K562 (cell line): ENCODE measurements at regions not wholly inside any gene's neighbourhood (a gene's known extent, or its start where the extent isn't known, plus 50 kb on each side); places are given as distances from the start of the nearest gene placed in this dataset.

Experiments
- ATAC-seq: fragments of 200-7000 bp; cut with Tn5 transposase; 3 replicates; pipeline ENCODE4 v1.9.1; 2020; ENCODE audit warnings: moderate library complexity
- BruUV-seq: library from RNA; stranded (reverse); fragments of 400-500 nt; replicated peaks from 2 replicates; lab custom pipeline; 2021; lab: Mats Ljungman, UMichigan
- CTCF ChIA-PET: fragments of 300-600 bp; formaldehyde crosslinking; extraction: SDS; loops from one replicate; lab custom pipeline; 2021; ENCODE audit warnings: low intra/inter-chr PET ratio; lab: Yijun Ruan, JAX
- POLR2A ChIA-PET: fragments of 300-600, 350-650 bp; sonication (Branson Sonifier 250); formaldehyde crosslinking; extraction: SDS; loops from one replicate; lab custom pipeline; 2021; ENCODE audit warnings: antibody characterized with exemption, inconsistent platforms; lab: Yijun Ruan, JAX
- DNase-seq, 4 experiments: peaks; one replicate each; pipeline versions ENCODE4 v3.0.0 to v3.0.0-alpha.2; 2011 to 2018; ENCODE audit warnings: low spot score in 3 of 4, mixed read lengths in 3 of 4; ENCODE audit errors: extremely low read depth in 1 of 4
- FAIRE-seq: peaks from 2 replicates; lab custom pipeline; 2011; peaks lifted over from hg19 to GRCh38; lab: Jason Lieb, UNC
- H2AFZ ChIP-seq: 2 replicates; pipeline ENCODE4 v1.6.0; 2011; ENCODE audit warnings: low read depth, low read length, control low read depth, inconsistent platforms
- H3K27ac ChIP-seq: fragments of 200-600 bp; 3 replicates; pipeline ENCODE4 v1.8.0; 2011; ENCODE audit warnings: low read depth, mild to moderate bottlenecking, control low read depth, inconsistent platforms, low read length, moderate library complexity, mixed read lengths; ENCODE audit errors: extremely low read depth
- H3K27me3 ChIP-seq, 2 experiments: fragments of 300-600 bp in 1 of 2; 2 replicates in 1 of 2; 3 replicates in 1 of 2; pipeline versions ENCODE4 v1.6.0 to v1.8.0; 2011; ENCODE audit warnings: inconsistent platforms in 2 of 2, low read length in 2 of 2, mild to moderate bottlenecking in 1 of 2, mixed read lengths in 1 of 2, moderate library complexity in 1 of 2; ENCODE audit not compliant: control insufficient read depth in 2 of 2, insufficient read depth in 2 of 2
- H3K36me3 ChIP-seq: fragments of 300-600 bp; 3 replicates; pipeline ENCODE4 v1.8.0; 2011; ENCODE audit warnings: mild to moderate bottlenecking, low read length, inconsistent platforms; ENCODE audit not compliant: control insufficient read depth, insufficient read depth
- H3K4me1 ChIP-seq, 2 experiments: fragments of 200-600 bp in 1 of 2; replicated peaks in 1 of 2; 2 replicates in 1 of 2; 3 replicates in 1 of 2; pipeline versions ENCODE4 v1.5.1 to v1.8.0; 2011; ENCODE audit warnings: inconsistent platforms in 2 of 2, low read length in 2 of 2, mild to moderate bottlenecking in 1 of 2, mixed read lengths in 1 of 2, moderate library complexity in 1 of 2; ENCODE audit not compliant: control insufficient read depth in 2 of 2, insufficient read depth in 2 of 2
- H3K4me2 ChIP-seq: 2 replicates; pipeline ENCODE4 v1.6.1; 2011; ENCODE audit warnings: low read length, control low read depth, inconsistent platforms, mixed read lengths; ENCODE audit not compliant: insufficient read depth
- H3K4me3 ChIP-seq: fragments of 200-600 bp; sonication (generic), shearing (Covaris generic); 2 replicates; pipeline ENCODE4 v1.5.1; 2016; ENCODE audit warnings: control low read depth, inconsistent platforms
- H3K79me2 ChIP-seq: fragments of 200-600 bp; 3 replicates; pipeline ENCODE4 v1.8.0; 2011; ENCODE audit warnings: low read length, inconsistent platforms; ENCODE audit not compliant: control insufficient read depth, insufficient read depth
- H3K9ac ChIP-seq, 2 experiments: 2 replicates each; pipeline versions ENCODE4 v1.6.0 to v1.6.1; 2011; ENCODE audit warnings: low read depth in 2 of 2, low read length in 2 of 2, control low read depth in 1 of 2, inconsistent platforms in 1 of 2, mild to moderate bottlenecking in 1 of 2, mixed read lengths in 1 of 2; ENCODE audit not compliant: insufficient read depth in 1 of 2
- H3K9me1 ChIP-seq: one replicate; pipeline ENCODE4 v1.6.0; 2011; ENCODE audit warnings: inconsistent platforms, mild to moderate bottlenecking, low read length, moderate library complexity; ENCODE audit not compliant: control insufficient read depth, insufficient read depth
- H3K9me3 ChIP-seq: replicated peaks from 2 replicates; pipeline ENCODE4 v1.5.1; 2011; ENCODE audit warnings: low read depth, low read length, inconsistent platforms; ENCODE audit not compliant: control insufficient read depth, insufficient read depth
- H4K20me1 ChIP-seq: replicated peaks from 2 replicates; pipeline ENCODE4 v1.6.1; 2011; ENCODE audit warnings: low read length, inconsistent platforms, mixed read lengths; ENCODE audit not compliant: control insufficient read depth, insufficient read depth
- BHLHE40 ChIP-seq: IDR thresholded peaks from 2 replicates; pipeline ENCODE4 v1.6.1; 2011; ENCODE audit warnings: low read length, improper control_type of control experiment
- E2F4 ChIP-seq: sonication (generic); formaldehyde crosslinking; IDR thresholded peaks from 2 replicates; pipeline ENCODE4 v1.8.0; 2022; ENCODE audit warnings: mild to moderate bottlenecking, low read depth, missing genetic modification reagents
- E2F8 ChIP-seq: fragments of 450-650 bp; IDR thresholded peaks from 2 replicates; pipeline ENCODE4 v1.7.1; 2018; ENCODE audit warnings: mild to moderate bottlenecking, low read depth; ENCODE audit not compliant: partially characterized antibody
- MYNN ChIP-seq, 2 experiments: sonication (generic); formaldehyde crosslinking in 1 of 2; IDR thresholded peaks; 2 replicates each; pipeline versions ENCODE4 v1.5.0 to v1.6.1; 2016 to 2020; ENCODE audit warnings: antibody characterized with exemption in 1 of 2, missing genetic modification reagents in 1 of 2
- NBN ChIP-seq: fragments of 450-650 bp; IDR thresholded peaks from 2 replicates; pipeline ENCODE4 v1.6.1; 2016; ENCODE audit warnings: low read depth, mild to moderate bottlenecking
- NKRF ChIP-seq: fragments of 450-650 bp; IDR thresholded peaks from 2 replicates; pipeline ENCODE4 v1.6.1; 2016; ENCODE audit warnings: borderline replicate concordance
- PATZ1 ChIP-seq: fragments of 250-450 bp; sonication (Bioruptor Pico); IDR thresholded peaks from 2 replicates; pipeline ENCODE4 v1.5.0; 2020; ENCODE audit warnings: mild to moderate bottlenecking, borderline replicate concordance
- POLR2A ChIP-seq: fragments of 450-650 bp; conservative IDR thresholded peaks from 2 replicates; pipeline ENCODE4 v1.6.1; 2016
- PTTG1 ChIP-seq: fragments of 450-650 bp; IDR thresholded peaks from 2 replicates; pipeline ENCODE4 v1.6.1; 2016; ENCODE audit warnings: low read depth, mild to moderate bottlenecking, missing genetic modification characterization, missing compliant biosample characterization
- SNIP1 ChIP-seq: fragments of 450-650 bp; IDR thresholded peaks from 2 replicates; pipeline ENCODE4 v1.7.1; 2017; ENCODE audit warnings: low read depth, mild to moderate bottlenecking
- TCF7L2 ChIP-seq: fragments of 150-350 bp; IDR thresholded peaks from 2 replicates; pipeline ENCODE4 v1.6.1; 2016; ENCODE audit warnings: low read depth, mild to moderate bottlenecking, low read length, moderate library complexity
- THRAP3 ChIP-seq: fragments of 450-650 bp; IDR thresholded peaks from 2 replicates; pipeline ENCODE4 v1.6.1; 2016; ENCODE audit warnings: mild to moderate bottlenecking, inconsistent platforms, borderline replicate concordance
- XRCC4 ChIP-seq: IDR thresholded peaks from one replicate; pipeline ENCODE4 v1.6.1; 2011; ENCODE audit not compliant: insufficient read depth, insufficient read length; ENCODE audit errors: extremely low read depth
- ZBTB2 ChIP-seq: fragments of 450-650 bp; IDR thresholded peaks from 2 replicates; pipeline ENCODE4 v1.6.1; 2016; ENCODE audit warnings: antibody characterized with exemption
- ZNF316 ChIP-seq: fragments of 450-650 bp; IDR thresholded peaks from 2 replicates; pipeline ENCODE4 v1.6.1; 2016
- WGBS: fragments of 100-300 bp; shearing (Covaris generic); methylation state at CpG from one replicate; pipeline ENCODE4 v1.1.6; 2016; ENCODE audit warnings: low coverage, mixed read lengths; ENCODE audit not compliant: insufficient coverage; ENCODE audit errors: missing lambda C conversion rate; 5-methylcytosine and 5-hydroxymethylcytosine counted together
- in situ Hi-C: fragments of 300-500 bp; cut with MboI; formaldehyde crosslinking; loops from 4 replicates; pipeline ENCODE4 v1.15.0; 2018; ENCODE audit warnings: inconsistent platforms, mixed read lengths
- intact Hi-C: fragments of 100-400 bp; cut with micrococcal nuclease; formaldehyde crosslinking; loops from 2 replicates; pipeline ENCODE4 v1.14.2; 2022

GRCh38 chrX:2592279-2592678, 91.5 kb upstream of the DHRSX start:
- no peaks in the 10 kb centered on the region for H4K20me1 ChIP-seq
- H2AFZ ChIP-seq = no peak overlapping the region
- no peak overlapping the region for H3K4me2 ChIP-seq
- 15% methylated on average over 3 of the region's 3 CpGs for WGBS
- no peaks in the 10 kb centered on the region for H3K9me1 ChIP-seq
- ChIA-PET CTCF (no interaction called here), POLR2A (no interaction called here)
- no peaks in the 10 kb centered on the region for H3K79me2 ChIP-seq
- H3K4me3 ChIP-seq = no peak overlapping the region
- intact Hi-C loops = loop anchor here (2.0 kb wide), 2 partner anchors 117 to 127 kb away; no protein-coding TSS in a partner anchor
- FAIRE-seq (no peak), DNase-seq (no peak), ATAC-seq (no peak)
- no peak overlapping the region for H3K9ac ChIP-seq
- H3K9me3 ChIP-seq = no peaks in the 10 kb centered on the region
- H3K4me1 ChIP-seq = no peaks in the 10 kb centered on the region
- no peak overlapping the region for H3K27ac ChIP-seq
- no TSS peak for BruUV-seq
- no peak for TF ChIP-seq XRCC4
- no peak for TF ChIP-seq ZBTB2
- TF ChIP-seq ZNF316 = no peak
- no peak for TF ChIP-seq POLR2A
- no peak for TF ChIP-seq E2F8
- TF ChIP-seq NKRF = no peak
- TF ChIP-seq SNIP1 = no peak
- no peak for TF ChIP-seq BHLHE40
- TF ChIP-seq E2F4 = no peak
- no peak for TF ChIP-seq PATZ1 (CRISPR knock-in tag)
- no peak for TF ChIP-seq TCF7L2
- no peak for TF ChIP-seq PTTG1 (tag)
- no peak for TF ChIP-seq NBN
- no peak for TF ChIP-seq THRAP3
- TF ChIP-seq MYNN (IDR thresholded peaks at IDR 0.05) = no peak
- no peak for TF ChIP-seq MYNN (CRISPR knock-in tag; IDR thresholded peaks at IDR 0.05)
- no peaks in the 10 kb centered on the region for H3K36me3 ChIP-seq
- H3K27me3 ChIP-seq = no peaks in the 10 kb centered on the region
- in situ Hi-C loops = loop anchor here (25.0 kb wide), 1 partner anchor 705 kb away; no protein-coding TSS in a partner anchor
